Panc1 (cell line): ENCODE measurements at regions not wholly inside any gene's neighbourhood (a gene's known extent, or its start where the extent isn't known, plus 50 kb on each side); places are given as distances from the start of the nearest gene placed in this dataset.
"Not testable (repeated sequence)": the region's sequence is repeated elsewhere in the genome, so short reads cannot be mapped to it uniquely, and the experiment has no call there.

Source experiments
- ATAC-seq: fragments of 200-7000 bp; cut with Tn5 transposase; 2 replicates; pipeline ENCODE4 v1.9.1; 2020; ENCODE audit warnings: mild to moderate bottlenecking, moderate library complexity
- BruUV-seq: library from RNA; stranded (reverse); fragments of 400-500 nt; replicated peaks from 2 replicates; lab custom pipeline; 2021; lab: Mats Ljungman, UMichigan
- CTCF ChIA-PET: fragments of 300-600 bp; sonication (Branson Sonifier 250); formaldehyde crosslinking; loops from one replicate; lab custom pipeline; 2022; ENCODE audit warnings: antibody characterized with exemption; lab: Charles Lee
- POLR2A ChIA-PET: fragments of 300-600 bp; sonication (Branson Sonifier 250); formaldehyde crosslinking; loops from one replicate; lab custom pipeline; 2022; ENCODE audit warnings: antibody characterized with exemption; lab: Charles Lee
- DNase-seq: peaks from one replicate; pipeline ENCODE4 v3.0.0-alpha.2; 2010; ENCODE audit warnings: low read depth, low spot score
- H3K27ac ChIP-seq: 2 replicates; pipeline ENCODE4 v1.5.1; 2011; ENCODE audit warnings: mild to moderate bottlenecking, low read length, inconsistent platforms
- H3K27me3 ChIP-seq: fragments of 200-500 bp; sonication (Bioruptor generic); 2 replicates; pipeline ENCODE4 v1.6.0; 2014; ENCODE audit warnings: low read length, inconsistent platforms; ENCODE audit not compliant: control insufficient read depth, insufficient read depth
- H3K36me3 ChIP-seq: fragments of 200-500 bp; sonication (Bioruptor generic); 2 replicates; pipeline ENCODE4 v1.5.1; 2014; ENCODE audit warnings: inconsistent platforms, mild to moderate bottlenecking, low read length, moderate library complexity; ENCODE audit not compliant: control insufficient read depth, insufficient read depth
- H3K4me1 ChIP-seq: 2 replicates; pipeline ENCODE4 v1.5.1; 2011; ENCODE audit warnings: inconsistent platforms, mild to moderate bottlenecking, low read length, moderate library complexity; ENCODE audit not compliant: control insufficient read depth, insufficient read depth
- H3K4me3 ChIP-seq, 2 experiments: 2 replicates each; pipeline ENCODE4 v1.5.1; 2011 to 2012; ENCODE audit warnings: low read depth in 2 of 2, low read length in 2 of 2, mild to moderate bottlenecking in 2 of 2, inconsistent platforms in 1 of 2, moderate library complexity in 1 of 2
- H3K9me3 ChIP-seq: fragments of 200-500 bp; sonication (Bioruptor generic); 2 replicates; pipeline ENCODE4 v1.5.1; 2014; ENCODE audit warnings: low read depth, mild to moderate bottlenecking, inconsistent platforms, low read length, moderate library complexity; ENCODE audit not compliant: control insufficient read depth, insufficient read depth
- POLR2AphosphoS5 ChIP-seq: IDR thresholded peaks from 2 replicates; pipeline ENCODE4 v1.6.1; 2012; ENCODE audit warnings: mild to moderate bottlenecking, low read depth, low read length, moderate library complexity
- SIN3A ChIP-seq: IDR thresholded peaks from 2 replicates; pipeline ENCODE4 v1.6.1; 2012; ENCODE audit warnings: low read depth, mild to moderate bottlenecking, low read length, moderate library complexity, borderline replicate concordance; ENCODE audit not compliant: insufficient read depth
- TCF7L2 ChIP-seq: IDR thresholded peaks from 2 replicates; pipeline ENCODE4 v1.6.1; 2011; ENCODE audit warnings: mild to moderate bottlenecking, low read depth, low read length, inconsistent platforms
- in situ Hi-C: cut with HindIII; loops from 2 replicates; pipeline ENCODE4 v1.10.0; 2016; ENCODE audit warnings: low sequenced_read_pairs, low pct_unique_long_range_greater_than_20kb
- intact Hi-C: fragments of 100-400 bp; cut with micrococcal nuclease; formaldehyde crosslinking; loops from one replicate; pipeline ENCODE4 v1.10.0; 2022; ENCODE audit not compliant: unreplicated experiment
- TF ChIP-seq, protein P1 (sequence below): fragments of 450-650 bp; IDR thresholded peaks from 2 replicates; pipeline ENCODE4 v1.5.1; 2017; ENCODE audit warnings: mild to moderate bottlenecking
- TF ChIP-seq, protein P2 (sequence below), 2 experiments: IDR thresholded peaks; 2 replicates each; pipeline ENCODE4 v1.6.1; 2011 to 2012; ENCODE audit warnings: low read depth in 2 of 2, control low read depth in 1 of 2, low read length in 1 of 2, mild to moderate bottlenecking in 1 of 2, moderate library complexity in 1 of 2; ENCODE audit not compliant: insufficient read depth in 1 of 2

DNA sequence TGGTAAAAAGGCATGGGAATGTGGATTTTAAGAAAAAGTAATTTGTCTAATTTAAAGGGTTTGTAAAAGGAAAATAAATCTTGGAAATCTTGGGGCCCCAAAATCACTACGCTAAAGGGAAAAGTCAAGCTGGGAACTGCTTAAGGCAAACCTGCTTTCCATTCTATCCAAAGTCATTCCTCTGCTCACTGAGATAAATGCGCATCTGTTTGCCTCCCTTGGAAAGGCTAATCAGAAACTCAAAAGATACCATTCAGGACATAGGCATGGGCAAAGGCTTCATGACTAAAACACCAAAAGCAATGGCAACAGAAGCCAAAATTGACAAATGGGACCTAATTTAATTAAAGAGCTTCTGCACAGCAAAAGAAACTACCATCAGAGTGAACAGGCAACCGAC, 70.4 kb upstream of the GPRC5B start:
- peaks cover 24% of the 10 kb centered on the region for H3K27me3 ChIP-seq
- POLR2A ChIA-PET: not testable (repeated sequence)
- intact Hi-C loops: loop anchor here (5.0 kb wide), 1 partner anchor 33 kb away; no protein-coding TSS in a partner anchor

DNA sequence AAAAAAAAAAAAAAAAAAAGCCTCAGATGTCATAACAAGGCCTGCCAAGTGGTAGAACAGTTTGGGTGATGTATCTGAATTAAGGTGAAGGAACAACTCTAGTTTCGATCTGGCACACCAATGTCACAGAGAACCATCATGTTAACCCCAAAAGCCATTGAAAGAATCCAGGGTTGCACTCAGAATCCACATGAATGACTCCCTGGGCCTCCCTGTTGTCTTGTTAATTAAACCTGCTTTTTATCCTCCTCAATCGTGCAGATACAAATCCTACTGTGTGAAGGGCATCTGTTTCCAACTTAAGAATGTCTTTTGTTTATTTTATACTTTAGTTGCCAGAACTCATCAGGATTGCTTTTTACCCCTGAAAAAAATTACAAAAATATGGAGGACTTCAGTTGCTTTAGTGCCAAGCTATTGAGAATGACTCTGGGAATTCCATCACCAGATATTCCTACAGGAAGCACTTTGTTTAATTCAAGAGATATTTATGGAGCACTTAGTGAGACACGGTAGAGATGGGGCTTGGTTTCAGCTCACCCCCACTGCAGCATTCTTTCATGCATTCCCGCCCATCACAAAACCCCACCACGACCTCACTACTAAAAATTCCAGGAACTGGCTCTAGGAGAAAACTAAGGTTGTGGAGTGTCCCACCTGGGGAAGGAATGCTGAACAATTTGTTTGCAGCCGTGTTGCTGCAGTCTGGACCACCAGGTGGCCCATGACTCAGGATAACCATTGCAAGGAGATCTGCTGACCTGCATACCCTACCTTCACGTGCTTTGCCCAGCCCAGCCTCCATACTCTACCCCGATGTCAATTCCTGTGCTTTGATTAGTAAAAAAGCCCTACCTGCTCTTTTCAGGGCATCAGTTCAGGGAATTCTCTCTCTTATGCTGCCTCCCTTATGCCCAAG, 63.8 kb upstream of the GPRC5B start:
- CTCF ChIA-PET: no interaction called here
- H3K27ac ChIP-seq: no peak overlapping the region
- intact Hi-C loops: no loop called here

More for the DNA sequence above, 70.4 kb upstream of the GPRC5B start:
- in situ Hi-C loops, H3K4me1 ChIP-seq, BruUV-seq, H3K9me3 ChIP-seq, DNase-seq, CTCF ChIA-PET, H3K36me3 ChIP-seq, ATAC-seq, H3K27ac ChIP-seq, H3K4me3 ChIP-seq: not testable (repeated sequence)

More for the DNA sequence above, 63.8 kb upstream of the GPRC5B start:
- H3K9me3 ChIP-seq: no peaks in the 10 kb centered on the region
- no peaks in the 10 kb centered on the region for H3K36me3 ChIP-seq
- ATAC-seq (no peak), DNase-seq (no peak)
- TF ChIP-seq, protein P1, sequence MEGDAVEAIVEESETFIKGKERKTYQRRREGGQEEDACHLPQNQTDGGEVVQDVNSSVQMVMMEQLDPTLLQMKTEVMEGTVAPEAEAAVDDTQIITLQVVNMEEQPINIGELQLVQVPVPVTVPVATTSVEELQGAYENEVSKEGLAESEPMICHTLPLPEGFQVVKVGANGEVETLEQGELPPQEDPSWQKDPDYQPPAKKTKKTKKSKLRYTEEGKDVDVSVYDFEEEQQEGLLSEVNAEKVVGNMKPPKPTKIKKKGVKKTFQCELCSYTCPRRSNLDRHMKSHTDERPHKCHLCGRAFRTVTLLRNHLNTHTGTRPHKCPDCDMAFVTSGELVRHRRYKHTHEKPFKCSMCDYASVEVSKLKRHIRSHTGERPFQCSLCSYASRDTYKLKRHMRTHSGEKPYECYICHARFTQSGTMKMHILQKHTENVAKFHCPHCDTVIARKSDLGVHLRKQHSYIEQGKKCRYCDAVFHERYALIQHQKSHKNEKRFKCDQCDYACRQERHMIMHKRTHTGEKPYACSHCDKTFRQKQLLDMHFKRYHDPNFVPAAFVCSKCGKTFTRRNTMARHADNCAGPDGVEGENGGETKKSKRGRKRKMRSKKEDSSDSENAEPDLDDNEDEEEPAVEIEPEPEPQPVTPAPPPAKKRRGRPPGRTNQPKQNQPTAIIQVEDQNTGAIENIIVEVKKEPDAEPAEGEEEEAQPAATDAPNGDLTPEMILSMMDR: no peak
- no peak for TF ChIP-seq SIN3A
- no peak for TF ChIP-seq POLR2AphosphoS5
- TF ChIP-seq TCF7L2: no peak
- TF ChIP-seq, protein P2, sequence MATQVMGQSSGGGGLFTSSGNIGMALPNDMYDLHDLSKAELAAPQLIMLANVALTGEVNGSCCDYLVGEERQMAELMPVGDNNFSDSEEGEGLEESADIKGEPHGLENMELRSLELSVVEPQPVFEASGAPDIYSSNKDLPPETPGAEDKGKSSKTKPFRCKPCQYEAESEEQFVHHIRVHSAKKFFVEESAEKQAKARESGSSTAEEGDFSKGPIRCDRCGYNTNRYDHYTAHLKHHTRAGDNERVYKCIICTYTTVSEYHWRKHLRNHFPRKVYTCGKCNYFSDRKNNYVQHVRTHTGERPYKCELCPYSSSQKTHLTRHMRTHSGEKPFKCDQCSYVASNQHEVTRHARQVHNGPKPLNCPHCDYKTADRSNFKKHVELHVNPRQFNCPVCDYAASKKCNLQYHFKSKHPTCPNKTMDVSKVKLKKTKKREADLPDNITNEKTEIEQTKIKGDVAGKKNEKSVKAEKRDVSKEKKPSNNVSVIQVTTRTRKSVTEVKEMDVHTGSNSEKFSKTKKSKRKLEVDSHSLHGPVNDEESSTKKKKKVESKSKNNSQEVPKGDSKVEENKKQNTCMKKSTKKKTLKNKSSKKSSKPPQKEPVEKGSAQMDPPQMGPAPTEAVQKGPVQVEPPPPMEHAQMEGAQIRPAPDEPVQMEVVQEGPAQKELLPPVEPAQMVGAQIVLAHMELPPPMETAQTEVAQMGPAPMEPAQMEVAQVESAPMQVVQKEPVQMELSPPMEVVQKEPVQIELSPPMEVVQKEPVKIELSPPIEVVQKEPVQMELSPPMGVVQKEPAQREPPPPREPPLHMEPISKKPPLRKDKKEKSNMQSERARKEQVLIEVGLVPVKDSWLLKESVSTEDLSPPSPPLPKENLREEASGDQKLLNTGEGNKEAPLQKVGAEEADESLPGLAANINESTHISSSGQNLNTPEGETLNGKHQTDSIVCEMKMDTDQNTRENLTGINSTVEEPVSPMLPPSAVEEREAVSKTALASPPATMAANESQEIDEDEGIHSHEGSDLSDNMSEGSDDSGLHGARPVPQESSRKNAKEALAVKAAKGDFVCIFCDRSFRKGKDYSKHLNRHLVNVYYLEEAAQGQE (IDR thresholded peaks at IDR 0.05; ENCODE audit: insufficient read depth in 1 of 2, low read depth in 2 of 2, low read length in 1 of 2): no peak
- in situ Hi-C loops: no loop called here
- BruUV-seq: no TSS peak
- H3K4me1 ChIP-seq: no peaks in the 10 kb centered on the region
- H3K4me3 ChIP-seq: no peak overlapping the region
- H3K27me3 ChIP-seq: peaks cover 2% of the 10 kb centered on the region; the same call in 1 of the 2 replicates
- POLR2A ChIA-PET: no interaction called here
